GM21528 (cell line): ENCODE measurements at regions not wholly inside any gene's neighbourhood (a gene's known extent, or its start where the extent isn't known, plus 50 kb on each side); places are given as distances from the start of the nearest gene placed in this dataset.
"Not testable (repeated sequence)": the region's sequence is repeated elsewhere in the genome, so short reads cannot be mapped to it uniquely, and the experiment has no call there.

Source experiments
- ATAC-seq: cut with Tn5 transposase; IDR thresholded peaks from one replicate; pipeline ENCODE4 v1.9.1; 2021; ENCODE audit warnings: mild to moderate bottlenecking, moderate library complexity; ENCODE audit not compliant: unreplicated experiment, low FRiP score

DNA sequence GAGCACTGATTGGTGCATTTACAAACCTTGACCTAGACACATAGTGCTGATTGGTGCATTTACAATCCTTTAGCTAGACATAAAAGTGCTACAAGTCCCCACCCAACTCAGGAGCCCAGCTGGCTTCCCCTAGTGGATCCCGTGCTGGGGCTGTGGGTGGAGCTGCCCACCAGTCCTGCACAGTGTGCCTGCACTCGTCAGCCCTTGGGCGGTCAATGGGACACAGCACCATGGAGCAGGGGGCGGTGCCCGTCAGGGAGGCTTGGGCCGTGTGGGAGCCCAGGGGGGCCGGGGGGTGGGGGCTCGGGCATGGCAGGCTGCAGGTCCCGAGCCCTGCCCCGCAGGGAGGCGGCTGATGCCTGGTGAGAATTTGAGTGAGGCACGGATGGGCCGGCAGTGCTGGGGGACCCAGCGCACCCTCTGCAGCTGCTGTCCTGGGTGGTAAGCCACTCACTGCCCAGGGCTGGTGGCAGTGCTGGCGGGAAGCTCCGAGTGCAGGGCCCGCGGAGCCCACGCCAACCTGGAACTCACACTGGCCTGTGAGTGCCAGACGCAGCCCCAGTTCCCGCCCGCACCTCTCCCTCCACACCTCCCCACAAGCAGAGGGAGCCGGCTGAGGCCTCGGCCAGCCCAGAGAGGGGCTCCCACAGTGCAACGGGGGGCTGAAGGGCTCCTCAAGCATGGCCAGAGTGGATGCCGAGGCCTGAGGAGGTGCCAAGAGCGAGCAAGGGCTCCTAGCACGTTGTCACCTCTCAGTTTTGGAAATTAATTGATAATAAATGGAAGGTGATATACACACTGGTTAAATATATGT lies 207.7 kb downstream of the RAP2B start:
- ATAC-seq = no peak

- ATAC-seq = no peak
Observed at GRCh38 chr3:153370680-153371079, 208.7 kb downstream of the RAP2B start.

GRCh38 chr3:153372326-153372725 lies 210.3 kb downstream of the RAP2B start:
- ATAC-seq = no peak

GRCh38 chr3:153373606-153374005 lies 211.6 kb downstream of the RAP2B start:
- ATAC-seq = no peak

- not testable (repeated sequence) for ATAC-seq
Observed at GRCh38 chr3:153378366-153378765, 216.3 kb downstream of the RAP2B start.

- ATAC-seq = no peak
Observed at GRCh38 chr3:153379516-153379915, 217.5 kb downstream of the RAP2B start.

DNA sequence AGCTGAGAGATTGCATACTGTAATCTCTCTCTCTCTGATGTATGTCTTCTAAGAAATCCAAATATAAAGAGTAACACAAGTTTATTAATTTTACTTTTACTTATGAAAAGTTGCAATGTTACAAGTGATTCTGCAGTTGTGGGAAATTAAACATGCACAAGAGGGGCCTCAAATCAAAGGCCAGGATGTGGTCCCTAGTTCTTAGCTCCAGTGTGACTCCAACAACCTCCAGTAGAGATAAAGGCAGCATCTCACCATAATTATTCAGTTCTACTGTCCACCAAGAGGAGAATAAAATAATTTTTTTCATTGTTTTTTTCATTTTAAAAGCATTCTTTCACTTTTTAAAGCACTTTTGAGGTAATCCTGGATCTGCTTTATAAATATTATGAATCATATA lies 223.3 kb downstream of the RAP2B start:
- ATAC-seq = no peak

DNA sequence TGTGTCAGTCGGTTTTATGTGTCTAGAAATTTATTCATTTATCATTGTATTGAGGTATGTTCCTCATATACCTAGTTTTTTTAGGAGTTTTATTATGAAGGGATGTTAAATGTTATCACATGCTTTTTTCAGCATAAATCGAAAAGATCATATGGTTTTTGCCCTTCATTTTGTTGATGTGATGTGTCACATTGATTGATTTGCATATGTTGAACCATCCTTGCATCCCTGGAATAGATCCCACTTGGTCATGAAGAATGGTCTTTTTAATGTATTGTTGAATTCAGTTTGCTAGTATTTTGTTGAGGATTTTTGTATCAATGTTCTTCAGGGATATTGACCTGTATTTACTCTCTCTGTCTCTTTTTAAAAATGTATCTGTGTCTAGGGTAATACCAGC lies 230.3 kb downstream of the RAP2B start:
- ATAC-seq = no peak

GRCh38 chr3:153394017-153394416 lies 232.0 kb downstream of the RAP2B start:
- ATAC-seq = no peak

DNA sequence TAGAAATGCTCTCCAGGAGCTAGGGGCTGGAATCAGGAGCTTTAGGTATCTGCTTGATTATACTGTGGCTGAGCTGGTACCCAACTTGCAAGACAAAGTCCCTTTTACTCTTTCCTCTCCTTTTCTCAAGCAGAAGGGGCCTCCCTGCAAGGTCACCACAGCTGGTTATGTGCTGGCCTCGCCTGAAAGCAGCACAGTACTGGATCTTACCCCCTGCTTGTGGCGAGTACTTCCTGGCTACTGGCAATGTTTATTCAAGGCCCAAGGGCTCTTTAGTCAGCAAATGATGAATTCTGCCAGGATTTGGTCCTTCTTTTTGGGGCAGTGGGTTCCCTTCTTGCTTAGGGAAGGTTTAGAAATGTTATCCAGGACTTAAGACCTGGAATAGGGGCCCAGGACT lies 234.6 kb downstream of the RAP2B start:
- ATAC-seq = no peak

DNA sequence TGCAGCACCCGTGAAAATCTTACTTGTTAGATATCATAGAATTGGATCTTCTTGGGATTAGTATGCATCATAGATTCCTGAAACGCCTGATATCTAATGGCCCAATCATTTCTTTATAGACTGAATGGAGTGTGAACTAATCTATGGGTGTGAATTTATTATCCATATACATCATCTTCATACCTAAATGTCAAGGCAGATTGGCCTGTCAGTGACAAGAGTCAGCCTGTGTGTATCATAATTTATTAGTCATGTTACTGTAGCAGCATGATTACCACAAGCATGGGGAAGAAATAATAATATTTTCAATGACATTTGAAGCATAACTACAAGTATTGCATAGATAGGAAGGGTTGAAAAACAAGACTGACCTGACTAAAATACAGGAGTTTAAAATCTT lies 235.8 kb downstream of the RAP2B start:
- ATAC-seq = no peak

- ATAC-seq = peak; percentile 88
Observed at GRCh38 chr3:153399636-153400035, 237.6 kb downstream of the RAP2B start.

DNA sequence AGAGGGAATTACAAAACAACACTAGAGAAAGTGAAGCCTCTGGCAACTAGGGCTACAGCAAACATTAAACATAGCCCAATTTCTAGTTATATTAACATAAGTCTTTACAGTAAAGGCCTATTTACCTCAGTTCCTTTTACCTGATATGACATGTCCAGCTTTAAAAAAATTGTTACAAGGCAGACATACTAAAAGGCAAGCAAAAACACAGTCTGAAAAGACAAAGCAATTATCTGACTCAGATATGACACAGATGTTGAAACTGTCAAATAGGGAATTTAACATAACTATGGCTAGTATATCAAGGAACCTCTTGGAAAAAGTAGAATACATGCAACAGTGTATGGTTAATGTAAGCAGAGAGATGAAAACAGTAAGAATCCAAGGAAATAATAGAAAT lies 238.6 kb downstream of the RAP2B start:
- no peak for ATAC-seq

DNA sequence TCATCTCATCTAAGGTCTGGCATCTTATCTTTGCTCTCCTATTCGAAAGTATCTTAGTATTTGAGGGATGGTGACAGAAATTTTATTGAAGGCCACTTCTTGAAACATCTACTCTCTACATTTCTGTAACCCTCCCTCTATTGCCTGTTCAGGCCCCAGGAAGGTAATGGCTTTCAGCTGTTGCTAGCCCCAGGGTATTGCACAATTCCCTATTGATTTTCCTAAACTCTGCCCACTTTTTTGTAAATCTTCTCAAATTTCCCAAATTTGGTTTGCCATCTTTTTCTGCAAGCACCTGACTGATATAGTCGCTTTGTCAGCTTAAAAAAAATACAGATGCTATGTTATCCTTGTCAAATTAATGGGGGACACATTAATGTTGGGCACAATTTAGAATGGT lies 242.1 kb downstream of the RAP2B start:
- no peak for ATAC-seq

GRCh38 chr3:153405320-153405719 lies 243.3 kb downstream of the RAP2B start:
- ATAC-seq = not testable (repeated sequence)

GRCh38 chr3:153410517-153410916 lies 248.5 kb downstream of the RAP2B start:
- no peak for ATAC-seq

DNA sequence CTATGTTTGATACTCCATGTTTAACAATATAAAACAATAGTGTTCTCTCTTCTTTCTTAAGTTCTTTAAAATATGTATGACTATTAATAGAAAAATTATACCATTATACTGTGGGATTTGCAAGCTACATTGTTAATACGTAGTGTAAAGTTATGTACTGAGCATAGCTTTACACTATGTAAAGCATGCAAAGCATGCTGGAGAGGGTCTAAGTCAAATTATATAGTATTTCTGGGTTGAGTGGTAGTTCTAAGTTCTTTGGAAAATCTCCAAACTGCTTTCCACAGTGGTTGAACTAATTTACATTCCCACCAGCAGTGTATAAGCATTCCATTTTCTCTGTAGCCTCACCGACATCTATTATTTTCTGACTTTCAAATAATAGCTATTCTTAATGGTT lies 253.0 kb downstream of the RAP2B start:
- ATAC-seq = no peak

DNA sequence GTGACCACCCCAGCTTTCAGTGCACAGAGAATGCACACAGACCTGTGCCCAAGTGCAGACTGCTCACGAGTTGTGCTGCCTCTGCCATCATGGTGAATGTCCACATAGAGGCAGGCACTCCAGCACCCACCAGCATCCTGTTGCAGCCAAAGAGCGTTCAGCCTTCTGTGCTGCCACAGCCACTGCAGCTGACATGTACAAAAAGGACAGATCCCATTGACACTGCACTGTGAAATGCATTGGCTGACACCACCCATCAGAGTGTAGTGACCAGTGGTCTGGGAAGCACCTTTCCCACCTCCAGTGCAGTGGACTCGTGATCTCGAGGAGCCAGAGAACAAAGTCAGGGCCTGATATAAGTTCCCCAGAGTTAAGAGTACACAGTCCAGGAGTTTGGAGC lies 260.3 kb downstream of the RAP2B start:
- no peak for ATAC-seq

DNA sequence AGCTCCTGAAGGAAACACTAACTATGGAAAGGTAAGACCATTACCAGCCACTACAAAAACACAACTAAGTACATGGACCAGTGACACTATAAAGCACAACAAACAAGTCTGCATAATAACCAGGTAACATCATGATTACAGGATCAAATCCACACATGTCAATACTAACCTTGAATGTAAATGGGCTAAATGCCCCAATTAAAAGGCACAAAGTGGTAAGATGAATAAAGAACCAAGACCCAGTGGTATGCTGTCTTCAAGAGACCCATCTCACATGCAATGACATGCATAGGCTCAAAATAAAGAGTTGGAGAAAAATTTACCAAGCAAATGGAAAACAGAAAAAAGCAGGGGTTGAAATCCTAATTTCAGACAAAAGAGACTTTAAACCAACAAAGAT lies 261.8 kb downstream of the RAP2B start:
- ATAC-seq = not testable (repeated sequence)

DNA sequence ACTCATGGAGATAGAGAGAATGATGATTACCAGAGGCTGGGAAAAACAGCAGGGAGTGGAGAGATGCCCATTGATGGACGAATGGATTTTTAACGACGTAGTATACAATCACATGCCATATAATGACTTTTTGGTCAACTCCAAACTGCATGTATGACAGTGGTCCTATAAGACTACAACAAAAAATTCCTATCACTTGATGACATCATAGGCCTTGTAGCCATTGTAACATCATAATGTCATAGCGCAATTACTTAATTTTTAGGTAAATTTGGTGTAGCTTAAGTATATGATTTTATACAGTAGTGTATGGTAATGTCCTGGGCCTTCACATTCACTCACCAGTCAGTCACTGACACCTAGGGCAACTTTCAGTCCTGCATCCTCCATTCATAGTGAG lies 264.3 kb downstream of the RAP2B start:
- no peak for ATAC-seq

- no peak for ATAC-seq
Observed at GRCh38 chr3:153426803-153427202, 264.8 kb downstream of the RAP2B start.

DNA sequence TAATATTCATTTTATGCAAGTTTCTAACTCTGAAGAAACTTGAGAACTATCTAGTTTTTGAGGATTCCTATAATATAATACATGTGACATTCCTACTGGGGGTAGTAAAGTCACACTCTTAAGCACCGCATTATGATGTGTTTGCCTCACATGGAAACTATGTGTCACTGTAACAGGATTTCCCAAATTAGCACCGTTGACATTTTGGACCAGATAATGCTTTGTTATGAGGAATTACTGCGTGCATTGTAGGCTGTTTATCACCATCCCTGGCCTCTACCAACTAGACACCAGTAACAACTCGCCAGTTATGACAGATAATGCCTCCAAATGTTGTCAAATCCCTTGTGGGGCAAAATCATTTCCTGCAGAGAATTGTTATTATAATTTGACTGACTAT lies 267.8 kb downstream of the RAP2B start:
- ATAC-seq = no peak

- ATAC-seq = no peak
Observed at GRCh38 chr3:153431076-153431475, 269.1 kb downstream of the RAP2B start.
